Frontal cortex (tissue), 3 donors: ENCODE measurements at regions not wholly inside any gene's neighbourhood (a gene's known extent, or its start where the extent isn't known, plus 50 kb on each side); places are given as distances from the start of the nearest gene placed in this dataset.
A peak's percentile ranks its signal among the peaks of the same experiment; 100 is the strongest.

Experiments used
- DNase-seq, 2 donors: peaks; one replicate each; pipeline ENCODE4 v3.0.0; 2012; ENCODE audit warnings: low spot score in 2 of 2
- FAIRE-seq: peaks from 2 replicates; lab custom pipeline; 2012; peaks lifted over from hg19 to GRCh38; lab: Jason Lieb, UNC
- donor health status: control.
- donor health status: control.
- donor health status: control.

- FAIRE-seq (peak; percentile 97), DNase-seq (peak in 1 of 2 donors; percentile 3)
Observed at GRCh38 chr3:30112902-30113484, 493.4 kb upstream of the TGFBR2 start.

GRCh38 chr3:30113906-30114305 lies 492.5 kb upstream of the TGFBR2 start:
- no peak for DNase-seq
- no peak for FAIRE-seq

- DNase-seq (no peak), FAIRE-seq (no peak)
Observed at GRCh38 chr3:30114918-30115317, 491.5 kb upstream of the TGFBR2 start.

- no peak for DNase-seq
- no peak for FAIRE-seq
Observed at GRCh38 chr3:30122359-30122758, 484.0 kb upstream of the TGFBR2 start.

- no peak for FAIRE-seq
Observed at GRCh38 chr3:30123224-30123623, 483.2 kb upstream of the TGFBR2 start.

GRCh38 chr3:30123755-30124154 lies 482.6 kb upstream of the TGFBR2 start:
- DNase-seq (no peak), FAIRE-seq (no peak)

More at GRCh38 chr3:30123224-30123623, 483.2 kb upstream of the TGFBR2 start:
- DNase-seq, result no peak

GRCh38 chr3:30124435-30125370 lies 481.7 kb upstream of the TGFBR2 start:
- FAIRE-seq, result no peak
- DNase-seq, result no peak

- no peak for FAIRE-seq
- DNase-seq, result no peak
Observed at GRCh38 chr3:30129765-30130164, 476.6 kb upstream of the TGFBR2 start.

- FAIRE-seq (no peak), DNase-seq (no peak)
Observed at GRCh38 chr3:30130391-30130790, 476.0 kb upstream of the TGFBR2 start.

- no peak for DNase-seq
- FAIRE-seq, result no peak
Observed at GRCh38 chr3:30131191-30131590, 475.2 kb upstream of the TGFBR2 start.

- FAIRE-seq (no peak), DNase-seq (no peak)
Observed at GRCh38 chr3:30135190-30135589, 471.2 kb upstream of the TGFBR2 start.

GRCh38 chr3:30139283-30139682 lies 467.1 kb upstream of the TGFBR2 start:
- no peak for FAIRE-seq

GRCh38 chr3:30140356-30141075 lies 465.9 kb upstream of the TGFBR2 start:
- FAIRE-seq (no peak), DNase-seq (no peak)

More at GRCh38 chr3:30139283-30139682, 467.1 kb upstream of the TGFBR2 start:
- DNase-seq, result no peak

- DNase-seq, result no peak
- no peak for FAIRE-seq
Observed at GRCh38 chr3:30141178-30141581, 465.2 kb upstream of the TGFBR2 start.

GRCh38 chr3:30141927-30142326 lies 464.5 kb upstream of the TGFBR2 start:
- DNase-seq (no peak), FAIRE-seq (no peak)

GRCh38 chr3:30142946-30143345 lies 463.5 kb upstream of the TGFBR2 start:
- DNase-seq, result no peak
- FAIRE-seq, result no peak

GRCh38 chr3:30145281-30145680 lies 461.1 kb upstream of the TGFBR2 start:
- FAIRE-seq (no peak), DNase-seq (no peak)

- FAIRE-seq (no peak), DNase-seq (no peak)
Observed at GRCh38 chr3:30146978-30147377, 459.4 kb upstream of the TGFBR2 start.

GRCh38 chr3:30154853-30155252 lies 451.5 kb upstream of the TGFBR2 start:
- FAIRE-seq, result no peak
- no peak for DNase-seq

- no peak for FAIRE-seq
- DNase-seq, result no peak
Observed at GRCh38 chr3:30155755-30156154, 450.6 kb upstream of the TGFBR2 start.
